ENCODE measurements at regions not wholly inside any gene's neighbourhood (a gene's known extent, or its start where the extent isn't known, plus 50 kb on each side); places are given as distances from the start of the nearest gene placed in this dataset.
"Not testable (repeated sequence)": the region's sequence is repeated elsewhere in the genome, so short reads cannot be mapped to it uniquely, and the experiment has no call there.

DNA sequence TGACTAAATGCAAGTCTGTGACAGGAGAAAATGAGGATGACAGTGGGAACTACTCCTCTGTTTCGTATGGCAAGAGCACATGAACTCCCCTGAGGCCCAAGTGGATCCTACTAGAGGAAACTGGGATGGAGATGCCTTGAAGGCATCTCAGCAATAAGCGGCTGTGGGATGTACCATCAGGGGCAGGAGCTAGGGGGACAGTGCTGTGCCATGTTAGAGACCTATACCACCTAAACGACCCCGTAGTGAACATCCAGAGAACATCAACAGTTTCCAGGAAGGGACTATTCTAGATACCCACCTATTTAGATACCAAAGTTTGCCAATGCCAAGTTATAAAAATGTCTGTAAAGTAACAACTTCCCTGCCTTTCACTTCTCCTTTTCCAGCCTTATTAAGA, 860.8 kb upstream of the ACVR2A start:
- DNase-seq, result no peak
- Mint-ChIP-seq H3K27me3 (ENCODE audit: low read depth) (peaks cover 2% of the 10 kb centered on the region), H3K4me1 (ENCODE audit: low read depth) (no peaks in the 10 kb centered on the region), H3K4me3 (no peak overlapping the region), H3K9me3 (peaks cover 3% of the 10 kb centered on the region), H3K36me3 (ENCODE audit: insufficient read depth) (no peaks in the 10 kb centered on the region)
- no peak for ATAC-seq

DNA sequence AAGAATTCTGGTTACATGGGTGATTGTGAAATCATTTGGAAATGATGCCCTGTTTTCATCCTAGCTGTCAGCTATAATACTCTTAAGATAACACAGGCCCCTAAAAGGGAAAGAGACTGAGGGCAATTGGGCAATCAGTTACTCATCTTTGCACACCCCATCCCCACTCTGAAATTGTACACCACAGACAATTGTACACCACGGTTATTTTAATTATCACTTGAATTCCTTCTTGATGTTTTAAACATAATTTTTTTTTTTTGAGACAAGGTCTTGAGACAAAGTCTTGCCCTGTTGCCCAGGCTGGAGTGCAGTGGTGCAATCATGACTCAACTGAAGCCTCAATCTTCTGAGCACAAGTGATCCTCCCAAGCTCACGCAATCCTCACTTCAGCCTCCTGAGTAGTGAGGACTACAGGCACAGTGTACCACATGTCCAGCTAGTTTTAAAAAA, 862.4 kb upstream of the ACVR2A start:
- no peaks in the 10 kb centered on the region for H3K27me3 Mint-ChIP-seq (ENCODE audit: low read depth)
- DNase-seq (no peak), ATAC-seq (no peak)
- H3K9me3 Mint-ChIP-seq, result peaks cover 3% of the 10 kb centered on the region
- no peak overlapping the region for H3K4me3 Mint-ChIP-seq
- H3K36me3 Mint-ChIP-seq (ENCODE audit: insufficient read depth), result no peaks in the 10 kb centered on the region
- no peaks in the 10 kb centered on the region for H3K4me1 Mint-ChIP-seq (ENCODE audit: low read depth)

DNA sequence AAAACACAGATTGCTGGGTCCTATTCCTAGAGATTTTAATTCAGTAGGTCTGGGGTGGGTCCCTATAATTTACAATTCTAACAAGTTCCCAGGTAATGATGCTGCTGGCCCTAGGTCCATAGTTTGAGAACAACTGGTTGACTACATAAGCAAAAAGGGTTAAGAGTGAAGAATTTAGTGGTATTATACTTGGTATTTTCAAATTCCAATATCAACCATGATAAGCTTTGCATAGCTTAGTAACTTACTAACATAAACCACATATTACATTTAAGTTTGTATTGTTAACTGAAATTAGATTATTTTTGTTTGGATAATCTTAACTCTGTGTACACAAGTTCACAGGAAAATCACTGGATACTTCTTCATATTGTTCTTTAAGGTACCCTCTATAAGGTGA, 862.9 kb upstream of the ACVR2A start:
- Mint-ChIP-seq H3K36me3 (ENCODE audit: insufficient read depth) (no peaks in the 10 kb centered on the region), H3K9me3 (peaks cover 3% of the 10 kb centered on the region)

DNA sequence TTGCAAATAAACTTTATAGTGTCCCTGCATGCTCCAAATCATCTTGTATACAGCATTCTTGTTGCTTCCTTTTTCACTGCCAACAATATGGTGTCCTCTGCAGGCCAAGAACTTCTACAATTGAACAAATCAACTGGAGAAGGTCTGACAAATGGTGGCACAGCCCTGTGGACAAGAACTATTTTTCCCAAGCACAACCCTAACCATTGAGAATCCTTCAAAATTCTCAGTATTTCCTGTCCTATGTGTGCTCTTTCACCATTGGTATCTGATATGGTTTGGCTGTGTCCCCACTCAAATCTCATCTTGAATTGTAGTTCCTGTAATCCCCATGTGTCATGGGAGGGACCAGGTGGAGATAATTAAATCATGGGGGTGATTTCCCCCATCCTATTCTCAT, 865.1 kb upstream of the ACVR2A start:
- Mint-ChIP-seq H3K4me1 (ENCODE audit: low read depth) (no peaks in the 10 kb centered on the region), H3K9me3 (peaks cover 3% of the 10 kb centered on the region)

More for the DNA sequence above, 862.9 kb upstream of the ACVR2A start:
- H3K27me3 Mint-ChIP-seq (ENCODE audit: low read depth), result no peaks in the 10 kb centered on the region
- no peak overlapping the region for H3K4me3 Mint-ChIP-seq
- DNase-seq (no peak), ATAC-seq (no peak)
- no peaks in the 10 kb centered on the region for H3K4me1 Mint-ChIP-seq (ENCODE audit: low read depth)

DNA sequence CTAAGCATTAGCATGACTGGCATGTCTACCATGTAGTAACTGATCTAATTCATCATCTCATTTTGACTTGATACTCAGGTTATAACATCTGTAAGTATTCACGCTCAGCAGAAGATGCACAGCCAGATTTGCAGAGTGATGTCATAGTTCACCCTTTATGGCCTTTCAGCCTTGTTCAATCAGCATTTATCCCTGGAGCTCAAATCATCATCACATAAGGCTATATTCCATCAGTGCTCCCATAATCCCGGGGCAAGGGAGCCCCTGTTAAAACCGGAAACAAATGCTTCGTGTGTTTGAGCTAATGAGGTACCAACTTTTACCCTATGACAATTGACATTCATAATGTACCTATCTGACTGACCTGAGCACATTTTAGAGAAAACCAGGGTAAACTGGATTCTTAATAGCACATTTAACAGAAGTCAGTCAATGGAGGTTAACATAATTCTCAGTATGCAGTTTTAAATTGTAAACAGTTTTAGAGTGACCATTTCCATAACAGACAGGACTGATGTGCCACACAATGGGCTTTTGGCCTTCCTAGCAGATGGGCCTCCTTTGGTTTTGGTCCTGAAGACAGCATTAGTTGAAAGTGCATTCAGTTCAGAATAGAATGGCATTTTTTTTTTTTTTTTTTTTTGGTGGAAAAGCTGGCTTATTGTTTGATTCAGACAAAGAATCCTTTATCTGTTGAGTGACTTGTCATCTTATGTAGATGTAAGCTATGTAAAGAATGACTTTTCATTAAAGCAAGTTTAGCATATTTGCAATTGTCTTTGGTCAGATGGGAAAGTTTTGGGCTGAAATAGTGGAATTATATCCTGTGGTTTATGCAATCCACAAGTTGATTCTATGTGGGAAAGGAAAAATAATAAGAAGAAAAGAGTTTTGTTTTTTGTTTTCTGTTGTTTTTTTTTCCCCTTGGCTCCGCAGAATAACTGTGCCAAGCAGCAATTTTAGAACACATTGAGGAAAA, 866.0 kb upstream of the ACVR2A start:
- H3K4me3 Mint-ChIP-seq, result no peak overlapping the region
- no peaks in the 10 kb centered on the region for H3K27me3 Mint-ChIP-seq (ENCODE audit: low read depth)
- no peaks in the 10 kb centered on the region for H3K36me3 Mint-ChIP-seq (ENCODE audit: insufficient read depth)
- no peak for ATAC-seq
- peaks cover 3% of the 10 kb centered on the region for H3K9me3 Mint-ChIP-seq
- H3K4me1 Mint-ChIP-seq (ENCODE audit: low read depth), result no peaks in the 10 kb centered on the region
- DNase-seq, result no peak

More for the DNA sequence above, 865.1 kb upstream of the ACVR2A start:
- Mint-ChIP-seq H3K4me3 (no peak overlapping the region), H3K36me3 (ENCODE audit: insufficient read depth) (no peaks in the 10 kb centered on the region), H3K27me3 (ENCODE audit: low read depth) (no peaks in the 10 kb centered on the region)
- ATAC-seq (no peak), DNase-seq (no peak)

DNA sequence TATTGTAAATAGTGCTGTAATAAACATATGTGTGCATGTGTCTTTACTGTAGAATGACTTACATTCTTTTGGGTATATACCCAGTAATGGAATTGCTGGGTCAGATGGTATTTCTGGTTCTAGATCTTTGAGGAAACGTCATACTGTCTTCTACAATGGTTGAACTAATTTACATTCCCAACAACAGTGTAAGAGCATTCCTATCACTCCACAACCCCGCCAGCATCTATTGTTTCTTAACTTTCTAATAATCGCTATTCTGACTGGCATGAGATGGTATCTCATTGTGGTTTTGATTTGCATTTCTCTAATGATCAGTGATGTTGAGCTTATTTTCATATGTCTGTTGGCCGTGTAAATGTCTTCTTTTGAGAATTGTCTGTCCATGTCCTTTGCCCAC, 873.8 kb upstream of the ACVR2A start:
- not testable (repeated sequence) for H3K4me3 Mint-ChIP-seq; H3K4me1 Mint-ChIP-seq (ENCODE audit: low read depth); ATAC-seq; DNase-seq; H3K36me3 Mint-ChIP-seq (ENCODE audit: insufficient read depth); H3K27me3 Mint-ChIP-seq (ENCODE audit: low read depth)
- H3K9me3 Mint-ChIP-seq, result peaks cover 22% of the 10 kb centered on the region

DNA sequence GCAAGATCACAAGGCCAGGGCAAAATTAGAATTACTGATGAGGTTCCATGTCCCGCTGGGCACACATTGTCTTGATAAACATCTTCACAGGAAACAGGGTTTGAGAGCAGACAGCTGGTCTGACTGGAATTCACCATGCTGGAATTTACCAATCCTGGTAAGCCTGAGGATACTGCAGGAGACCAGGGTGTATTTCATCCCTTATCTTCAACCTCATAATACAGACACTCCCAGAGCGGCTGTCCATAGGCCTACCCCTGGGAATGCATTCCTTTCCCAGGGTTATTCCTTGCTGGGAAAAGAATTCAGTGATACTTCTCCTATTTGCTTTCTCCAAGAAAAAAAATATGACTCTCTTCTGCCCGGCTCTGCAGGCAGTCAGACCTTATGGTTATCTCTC, 875.1 kb upstream of the ACVR2A start:
- H3K27me3 Mint-ChIP-seq (ENCODE audit: low read depth); H3K36me3 Mint-ChIP-seq (ENCODE audit: insufficient read depth); H3K4me1 Mint-ChIP-seq (ENCODE audit: low read depth); ATAC-seq; H3K4me3 Mint-ChIP-seq; DNase-seq: not testable (repeated sequence)
- H3K9me3 Mint-ChIP-seq, result peaks cover 22% of the 10 kb centered on the region

DNA sequence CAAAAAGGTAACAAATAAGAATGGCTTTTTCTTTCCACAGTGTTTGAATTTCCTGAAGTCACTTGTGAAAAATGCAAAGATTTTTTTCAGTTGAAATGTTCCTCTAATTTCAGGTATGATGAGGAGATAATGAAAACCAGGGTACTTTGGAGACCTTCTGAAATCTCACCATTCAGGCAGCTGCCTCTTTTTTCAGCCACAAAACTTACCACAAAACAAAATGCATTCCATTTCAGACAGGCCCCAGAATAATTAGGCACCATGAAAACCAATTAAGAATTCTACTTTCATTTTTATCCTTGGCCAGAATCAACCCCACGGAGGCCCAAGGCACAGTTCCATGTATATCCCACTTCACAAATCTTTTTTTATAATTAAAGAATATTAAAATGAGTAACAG, 880.3 kb upstream of the ACVR2A start:
- Mint-ChIP-seq H3K4me3 (no peak overlapping the region), H3K36me3 (ENCODE audit: insufficient read depth) (no peaks in the 10 kb centered on the region), H3K4me1 (ENCODE audit: low read depth) (no peaks in the 10 kb centered on the region), H3K27me3 (ENCODE audit: low read depth) (peaks cover 1% of the 10 kb centered on the region), H3K9me3 (peaks cover 9% of the 10 kb centered on the region)
- DNase-seq (no peak), ATAC-seq (no peak)

DNA sequence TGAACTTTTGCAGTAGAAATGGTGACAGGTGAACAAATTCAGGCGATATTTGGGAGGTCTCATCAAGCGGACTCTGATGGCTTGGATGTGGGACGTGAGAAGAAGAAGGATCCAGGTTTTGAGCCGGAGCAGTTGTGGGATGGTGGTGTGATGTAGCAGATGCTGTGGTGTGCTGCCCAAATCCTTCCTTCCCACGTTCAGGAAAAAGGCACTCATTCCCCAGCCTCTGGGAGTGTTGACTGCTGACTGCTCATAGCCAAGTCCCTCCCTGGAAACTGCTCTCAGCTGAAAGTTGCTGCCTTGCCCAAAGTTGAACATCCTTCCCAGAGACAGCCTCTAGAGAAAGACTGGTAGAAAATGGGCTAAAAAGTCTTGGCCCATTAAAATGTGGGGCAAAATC, 890.3 kb upstream of the ACVR2A start:
- no peak for ATAC-seq
- H3K9me3 Mint-ChIP-seq, result no peaks in the 10 kb centered on the region
- no peak overlapping the region for H3K4me3 Mint-ChIP-seq
- H3K4me1 Mint-ChIP-seq (ENCODE audit: low read depth), result no peaks in the 10 kb centered on the region
- DNase-seq, result no peak
- no peaks in the 10 kb centered on the region for H3K36me3 Mint-ChIP-seq (ENCODE audit: insufficient read depth)
- peaks cover 4% of the 10 kb centered on the region for H3K27me3 Mint-ChIP-seq (ENCODE audit: low read depth)

DNA sequence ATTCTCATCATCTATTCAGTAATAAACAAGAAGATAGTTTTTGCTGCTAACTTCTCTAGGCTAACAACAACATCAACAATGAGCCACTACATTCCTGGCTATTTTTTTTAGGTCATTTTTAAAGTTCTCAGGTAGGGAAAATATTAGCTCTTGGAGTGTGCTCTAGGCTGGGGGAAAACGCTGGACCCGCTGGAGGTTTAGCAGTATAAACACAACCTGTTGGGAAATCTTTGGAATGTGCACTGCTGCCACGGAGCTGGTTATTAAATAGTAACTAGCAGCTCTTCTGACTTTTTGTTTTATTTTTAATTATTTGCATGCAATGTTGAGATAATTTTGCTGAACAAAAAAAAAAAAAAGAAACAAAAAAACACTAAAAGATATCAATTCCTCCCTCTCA, 892.1 kb upstream of the ACVR2A start:
- ATAC-seq (no peak), DNase-seq (no peak)
- Mint-ChIP-seq H3K27me3 (ENCODE audit: low read depth) (peaks cover 4% of the 10 kb centered on the region), H3K4me1 (ENCODE audit: low read depth) (no peaks in the 10 kb centered on the region), H3K4me3 (no peak overlapping the region), H3K36me3 (ENCODE audit: insufficient read depth) (no peaks in the 10 kb centered on the region), H3K9me3 (no peaks in the 10 kb centered on the region)

DNA sequence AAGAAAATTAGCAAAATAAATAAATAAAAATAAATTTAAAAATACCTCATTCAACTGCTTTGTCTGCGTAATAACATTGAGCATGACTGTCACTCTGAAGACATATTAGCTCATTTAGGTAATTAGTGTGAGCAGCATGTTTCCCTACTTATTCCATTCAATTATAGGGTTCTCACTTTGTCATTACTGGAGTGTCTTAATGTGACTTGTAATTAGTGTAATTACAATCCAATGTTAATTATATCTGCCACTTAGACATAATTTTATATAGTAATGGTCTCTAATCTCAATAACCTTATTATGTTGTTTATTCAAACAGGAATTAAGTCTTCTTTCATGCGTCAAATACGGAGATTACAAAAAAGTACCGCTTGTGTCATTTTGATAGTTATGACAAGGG, 893.9 kb upstream of the ACVR2A start:
- no peaks in the 10 kb centered on the region for H3K27me3 Mint-ChIP-seq (ENCODE audit: low read depth)

DNA sequence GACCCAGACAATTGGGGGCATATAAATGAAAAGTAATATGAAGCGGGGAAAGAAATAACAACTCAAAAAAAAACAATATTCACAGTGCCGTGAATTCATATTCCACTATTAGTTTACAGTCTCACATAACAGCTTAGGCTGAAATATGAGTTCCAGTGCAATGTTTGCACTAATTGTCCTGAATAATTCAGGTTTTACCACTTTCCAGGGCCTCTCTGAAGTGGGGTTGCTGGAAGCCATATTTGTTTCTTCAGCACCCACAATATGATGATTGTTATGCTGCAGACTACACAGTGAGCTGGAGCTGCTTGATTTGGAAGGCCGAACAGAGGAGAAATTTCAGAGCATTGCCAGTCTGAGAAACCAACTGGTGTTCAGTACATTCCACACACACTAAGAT, 894.5 kb upstream of the ACVR2A start:
- no peaks in the 10 kb centered on the region for H3K36me3 Mint-ChIP-seq (ENCODE audit: insufficient read depth)
- no peak for DNase-seq
- no peaks in the 10 kb centered on the region for H3K27me3 Mint-ChIP-seq (ENCODE audit: low read depth)
- ATAC-seq, result no peak
- no peak overlapping the region for H3K4me3 Mint-ChIP-seq
- H3K4me1 Mint-ChIP-seq (ENCODE audit: low read depth), result no peaks in the 10 kb centered on the region
- no peaks in the 10 kb centered on the region for H3K9me3 Mint-ChIP-seq

More for the DNA sequence above, 893.9 kb upstream of the ACVR2A start:
- Mint-ChIP-seq H3K4me3 (no peak overlapping the region), H3K4me1 (ENCODE audit: low read depth) (no peaks in the 10 kb centered on the region), H3K36me3 (ENCODE audit: insufficient read depth) (no peaks in the 10 kb centered on the region), H3K9me3 (no peaks in the 10 kb centered on the region)
- no peak for ATAC-seq
- no peak for DNase-seq

DNA sequence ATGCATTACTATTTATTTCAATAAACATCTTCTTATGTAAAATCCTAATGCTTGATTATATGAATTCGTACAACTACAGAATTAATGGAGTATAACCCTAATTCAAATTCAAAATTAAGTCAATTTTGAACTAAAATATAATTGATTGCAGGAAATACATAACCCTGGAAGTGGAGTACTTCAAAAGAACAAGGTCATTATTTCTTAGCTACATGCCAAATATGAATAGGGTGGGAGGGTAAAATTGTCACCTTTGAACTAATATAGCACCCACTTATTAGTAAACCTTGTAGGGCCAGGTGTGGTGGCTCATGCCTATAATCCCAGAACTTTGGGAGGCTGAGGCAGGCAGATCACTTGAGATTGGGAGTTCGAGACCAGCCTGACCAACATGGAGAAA, 895.4 kb upstream of the ACVR2A start:
- Mint-ChIP-seq H3K9me3 (no peaks in the 10 kb centered on the region), H3K4me1 (ENCODE audit: low read depth) (no peaks in the 10 kb centered on the region), H3K36me3 (ENCODE audit: insufficient read depth) (no peaks in the 10 kb centered on the region), H3K27me3 (ENCODE audit: low read depth) (no peaks in the 10 kb centered on the region), H3K4me3 (no peak overlapping the region)
- ATAC-seq, result no peak
- DNase-seq, result no peak

DNA sequence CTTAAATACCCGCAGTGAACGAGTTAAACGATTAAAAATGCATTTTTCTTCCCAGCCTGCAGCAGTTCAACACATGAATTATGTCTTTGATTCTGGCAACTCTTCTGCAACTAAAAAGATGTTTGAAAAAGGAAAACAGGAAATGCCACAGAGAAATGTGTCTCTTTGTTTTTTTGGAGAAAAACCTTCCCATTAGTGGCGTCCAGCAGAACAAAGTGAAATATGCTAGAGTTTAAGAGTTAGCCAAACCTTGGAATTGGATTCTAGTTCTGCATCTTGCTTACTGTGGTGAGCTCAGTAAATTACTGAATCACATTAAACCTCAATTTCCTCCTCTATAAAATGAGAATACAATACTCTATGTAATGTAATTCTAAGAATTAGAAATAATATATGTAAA, 900.2 kb upstream of the ACVR2A start:
- Mint-ChIP-seq H3K9me3 (no peaks in the 10 kb centered on the region), H3K27me3 (ENCODE audit: low read depth) (no peaks in the 10 kb centered on the region), H3K4me1 (ENCODE audit: low read depth) (no peaks in the 10 kb centered on the region), H3K4me3 (no peak overlapping the region), H3K36me3 (ENCODE audit: insufficient read depth) (no peaks in the 10 kb centered on the region)
- ATAC-seq (no peak), DNase-seq (no peak)

DNA sequence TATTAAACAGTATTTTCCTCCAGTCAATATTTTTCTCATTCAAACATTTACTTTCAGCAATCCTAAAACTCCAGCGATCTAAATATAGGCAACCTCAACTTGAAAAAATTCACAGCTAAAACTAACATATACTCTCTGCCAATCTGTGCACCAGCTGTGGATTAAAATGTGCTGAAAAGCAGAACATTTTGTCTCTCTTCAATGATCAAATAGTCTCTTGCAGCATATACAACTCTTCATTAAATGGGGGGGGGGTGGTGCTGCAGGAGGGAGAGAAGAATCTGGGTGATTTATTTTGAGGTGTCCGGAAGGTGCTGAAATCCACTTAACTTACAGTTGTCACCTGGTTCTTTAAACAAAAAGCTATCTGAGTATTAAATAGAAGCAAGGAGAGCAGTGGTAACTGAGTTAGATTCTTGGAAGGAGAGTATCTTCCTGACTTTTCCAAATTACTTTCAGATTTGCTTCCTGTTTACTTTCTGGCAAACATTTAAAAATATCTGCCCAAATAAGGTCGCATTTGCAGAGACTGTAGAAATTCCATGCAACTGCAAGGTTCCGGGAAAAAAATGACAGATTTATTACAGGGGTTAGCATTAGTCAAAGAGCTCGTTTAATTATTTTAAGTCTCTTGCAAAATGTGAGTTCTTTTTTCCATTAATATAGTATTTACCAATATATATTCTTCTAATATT, 904.7 kb upstream of the ACVR2A start:
- Mint-ChIP-seq H3K4me1 (ENCODE audit: low read depth) (no peaks in the 10 kb centered on the region), H3K27me3 (ENCODE audit: low read depth) (no peaks in the 10 kb centered on the region), H3K4me3 (no peak overlapping the region), H3K9me3 (no peaks in the 10 kb centered on the region), H3K36me3 (ENCODE audit: insufficient read depth) (no peaks in the 10 kb centered on the region)
- DNase-seq (no peak), ATAC-seq (no peak)
